Progenitor cell of endocrine pancreas (in vitro differentiated cells): ENCODE measurements at regions not wholly inside any gene's neighbourhood (a gene's known extent, or its start where the extent isn't known, plus 50 kb on each side); places are given as distances from the start of the nearest gene placed in this dataset.
A peak's percentile ranks its signal among the peaks of the same experiment; 100 is the strongest.

Experiments
- DNase-seq: peaks from one replicate; pipeline ENCODE4 v3.0.0; 2021; ENCODE audit warnings: low spot score; ENCODE audit not compliant: unreplicated experiment
- H3K27ac Mint-ChIP-seq: 2 replicates; pipeline ENCODE4 v1.8.0; 2021; ENCODE audit warnings: mild to moderate bottlenecking, moderate library complexity, mixed read lengths
- H3K27me3 Mint-ChIP-seq: 2 replicates; pipeline ENCODE4 v1.8.0; 2021; ENCODE audit warnings: mixed read lengths
- H3K36me3 Mint-ChIP-seq: 2 replicates; pipeline ENCODE4 v1.8.0; 2022; ENCODE audit warnings: mixed read lengths; ENCODE audit not compliant: insufficient read depth
- H3K4me1 Mint-ChIP-seq: 2 replicates; pipeline ENCODE4 v1.8.0; 2021; ENCODE audit warnings: low read depth, mixed read lengths
- H3K4me3 Mint-ChIP-seq: 2 replicates; pipeline ENCODE4 v1.8.0; 2021; ENCODE audit warnings: low read depth, mild to moderate bottlenecking, moderate library complexity, mixed read lengths
- H3K9me3 Mint-ChIP-seq: 2 replicates; pipeline ENCODE4 v1.8.0; 2021; ENCODE audit warnings: low read depth, mixed read lengths
- CTCF ChIP-seq: fragments of 200-600 bp; sonication (generic); IDR thresholded peaks from one replicate; pipeline ENCODE4 v1.5.0; 2021; ENCODE audit warnings: antibody characterized with exemption, mild to moderate bottlenecking; ENCODE audit not compliant: unreplicated experiment

GRCh38 chr1:203567596-203567995 lies 59.0 kb upstream of the ATP2B4 start:
- Mint-ChIP-seq H3K4me1 (peaks cover 4% of the 10 kb centered on the region), H3K9me3 (no peaks in the 10 kb centered on the region), H3K4me3 (no peak overlapping the region), H3K27ac (no peak overlapping the region), H3K27me3 (peaks cover 19% of the 10 kb centered on the region), H3K36me3 (no peaks in the 10 kb centered on the region)
- no peak for DNase-seq
- TF ChIP-seq CTCF: no peak

- peaks cover 4% of the 10 kb centered on the region for H3K4me1 Mint-ChIP-seq
- TF ChIP-seq CTCF: no peak
- H3K27ac Mint-ChIP-seq: no peak overlapping the region
- no peak overlapping the region for H3K4me3 Mint-ChIP-seq
- H3K27me3 Mint-ChIP-seq: peaks cover 17% of the 10 kb centered on the region
- DNase-seq: no peak
- no peaks in the 10 kb centered on the region for H3K36me3 Mint-ChIP-seq
- H3K9me3 Mint-ChIP-seq: no peaks in the 10 kb centered on the region
Observed at GRCh38 chr1:203569490-203570318, 56.9 kb upstream of the ATP2B4 start.

GRCh38 chr1:203570805-203571204 lies 55.8 kb upstream of the ATP2B4 start:
- DNase-seq: no peak
- no peak for TF ChIP-seq CTCF
- no peaks in the 10 kb centered on the region for H3K36me3 Mint-ChIP-seq
- H3K9me3 Mint-ChIP-seq: no peaks in the 10 kb centered on the region
- peaks cover 17% of the 10 kb centered on the region for H3K27me3 Mint-ChIP-seq
- H3K4me3 Mint-ChIP-seq: no peak overlapping the region
- H3K27ac Mint-ChIP-seq: no peak overlapping the region
- peaks cover 4% of the 10 kb centered on the region for H3K4me1 Mint-ChIP-seq

- H3K36me3 Mint-ChIP-seq: no peaks in the 10 kb centered on the region
- H3K9me3 Mint-ChIP-seq: no peaks in the 10 kb centered on the region
- H3K27me3 Mint-ChIP-seq: peaks cover 11% of the 10 kb centered on the region
- H3K4me1 Mint-ChIP-seq: no peaks in the 10 kb centered on the region
- H3K27ac Mint-ChIP-seq: no peak overlapping the region
- no peak for DNase-seq
- no peak overlapping the region for H3K4me3 Mint-ChIP-seq
- no peak for TF ChIP-seq CTCF
Observed at GRCh38 chr1:203571661-203572060, 55.0 kb upstream of the ATP2B4 start.

- TF ChIP-seq CTCF: no peak
- Mint-ChIP-seq H3K4me3 (no peak overlapping the region), H3K36me3 (no peaks in the 10 kb centered on the region), H3K27ac (peak overlapping the region; percentile 7), H3K27me3 (peaks cover 11% of the 10 kb centered on the region), H3K4me1 (no peaks in the 10 kb centered on the region), H3K9me3 (no peaks in the 10 kb centered on the region)
- no peak for DNase-seq
Observed at GRCh38 chr1:203572134-203572625, 54.5 kb upstream of the ATP2B4 start.
